Ammon's horn (tissue), 1 donor: ENCODE measurements at regions not wholly inside any gene's neighbourhood (a gene's known extent, or its start where the extent isn't known, plus 50 kb on each side); places are given as distances from the start of the nearest gene placed in this dataset.

ENCODE experiments used
- DNase-seq: peaks from one replicate; pipeline ENCODE4 v3.0.0-alpha.2; 2016; ENCODE audit warnings: low spot score

DNA sequence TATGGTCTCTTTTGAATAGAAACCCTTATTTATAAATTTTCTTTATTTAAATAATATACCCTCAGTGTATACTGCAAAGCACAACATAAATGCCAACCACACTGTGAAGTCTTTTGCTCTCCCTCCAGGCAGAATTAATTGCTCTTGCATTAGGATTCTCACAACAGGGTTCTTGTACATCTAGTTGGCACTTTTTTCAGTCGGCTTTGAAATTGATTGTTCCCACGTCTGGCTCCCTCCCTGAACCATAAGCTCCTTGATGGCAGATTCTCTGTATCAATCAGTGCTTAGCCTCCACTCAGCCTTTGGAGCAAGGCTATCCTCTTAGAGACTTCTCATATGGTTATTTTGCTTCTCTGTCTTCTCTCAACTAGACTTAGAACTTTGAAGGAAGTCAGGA, 288.0 kb upstream of the POU3F2 start:
- no peak for DNase-seq

DNA sequence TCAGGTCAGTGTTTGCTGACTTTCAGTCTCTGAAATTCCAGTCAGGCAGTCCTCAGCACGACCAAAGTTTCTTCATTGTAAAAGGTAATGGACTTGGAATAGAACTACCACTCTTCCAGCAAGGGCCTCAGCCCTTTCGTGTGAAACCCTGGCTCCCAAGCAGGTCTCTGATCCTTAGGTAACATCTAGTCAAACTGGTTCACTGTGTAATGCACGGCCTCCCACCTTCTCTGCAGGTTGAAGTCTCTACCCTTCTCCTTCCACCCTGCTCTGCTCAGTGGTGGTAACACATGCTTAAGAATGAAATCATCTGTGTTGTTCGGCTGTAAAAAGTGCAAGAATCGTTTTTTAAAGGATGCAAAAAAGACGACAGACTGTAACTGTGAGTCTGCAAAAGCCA, 287.2 kb upstream of the POU3F2 start:
- no peak for DNase-seq

- peak; percentile 37 for DNase-seq
These were observed 286.7 kb upstream of the POU3F2 start for GRCh38 chr6:98547634-98548033.

DNA sequence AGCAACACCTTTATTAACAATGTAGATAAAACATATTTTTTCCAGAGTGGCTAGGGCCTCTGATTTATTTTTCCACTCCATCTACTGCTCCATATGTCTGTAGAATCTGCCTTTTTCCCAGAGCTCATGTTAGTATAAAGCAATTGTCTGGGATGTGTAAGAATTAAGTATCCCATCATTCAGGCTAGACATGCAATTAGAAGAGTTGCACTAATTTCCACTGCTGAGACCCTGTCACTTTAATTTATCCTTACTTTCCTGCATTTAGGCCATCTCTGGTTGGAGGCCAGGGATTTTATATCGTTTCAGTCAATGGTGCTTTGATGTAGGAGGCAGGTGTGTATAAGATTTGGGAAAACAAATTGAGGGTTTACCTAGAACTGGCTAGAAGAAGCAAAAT, 286.1 kb upstream of the POU3F2 start:
- DNase-seq = no peak

- DNase-seq = no peak
These were observed 274.0 kb upstream of the POU3F2 start for GRCh38 chr6:98560418-98560817.

- DNase-seq = no peak
These were observed 273.5 kb upstream of the POU3F2 start for GRCh38 chr6:98560841-98561240.

- peak; percentile 77 for DNase-seq
These were observed 268.2 kb upstream of the POU3F2 start for GRCh38 chr6:98566126-98566525.

DNA sequence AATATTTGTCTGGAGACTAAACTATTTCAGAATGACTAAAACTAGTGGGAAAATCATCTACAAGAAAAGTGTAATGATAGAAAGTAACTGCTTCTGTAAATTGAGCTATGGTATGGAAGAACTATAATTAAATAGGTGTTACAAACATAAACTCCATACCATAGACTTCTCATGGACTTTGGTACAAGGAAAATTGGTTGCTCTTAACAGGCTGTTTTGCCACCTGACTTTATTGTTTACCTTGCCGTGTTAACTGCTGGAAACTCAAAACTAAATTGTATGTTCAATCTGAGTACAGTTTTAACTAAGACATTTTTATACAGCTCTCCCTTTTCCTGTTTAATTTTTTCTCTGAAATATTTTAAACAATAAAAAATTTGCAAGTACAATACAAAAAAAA, 261.8 kb upstream of the POU3F2 start:
- DNase-seq = no peak

GRCh38 chr6:98574984-98575383, 259.4 kb upstream of the POU3F2 start:
- peak; percentile 91 for DNase-seq

GRCh38 chr6:98576791-98577190, 257.6 kb upstream of the POU3F2 start:
- no peak for DNase-seq

- DNase-seq = no peak
These were observed 256.4 kb upstream of the POU3F2 start for GRCh38 chr6:98578016-98578415.

GRCh38 chr6:98579079-98579478, 255.3 kb upstream of the POU3F2 start:
- no peak for DNase-seq

DNA sequence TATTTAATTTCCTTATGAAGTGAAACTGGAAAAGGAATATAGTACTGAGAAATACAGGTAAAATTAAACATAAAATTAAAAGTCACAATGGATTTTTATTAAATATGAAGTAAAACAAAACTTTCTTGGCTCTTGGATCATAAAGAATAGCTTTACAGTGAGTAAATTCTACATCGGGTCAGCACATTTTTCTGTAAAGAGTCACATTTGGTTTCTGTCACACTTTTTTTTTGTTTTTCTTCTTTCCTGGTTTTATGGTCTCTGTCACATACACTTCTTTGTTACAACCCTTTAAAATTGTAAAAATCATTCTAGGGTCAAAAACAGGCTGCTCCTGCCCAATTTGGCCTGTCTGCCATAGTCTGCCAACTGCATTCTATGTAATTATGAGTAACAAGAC, 254.4 kb upstream of the POU3F2 start:
- no peak for DNase-seq

- no peak for DNase-seq
These were observed 252.7 kb upstream of the POU3F2 start for GRCh38 chr6:98581705-98582104.

GRCh38 chr6:98583506-98583905, 250.9 kb upstream of the POU3F2 start:
- DNase-seq = no peak

DNA sequence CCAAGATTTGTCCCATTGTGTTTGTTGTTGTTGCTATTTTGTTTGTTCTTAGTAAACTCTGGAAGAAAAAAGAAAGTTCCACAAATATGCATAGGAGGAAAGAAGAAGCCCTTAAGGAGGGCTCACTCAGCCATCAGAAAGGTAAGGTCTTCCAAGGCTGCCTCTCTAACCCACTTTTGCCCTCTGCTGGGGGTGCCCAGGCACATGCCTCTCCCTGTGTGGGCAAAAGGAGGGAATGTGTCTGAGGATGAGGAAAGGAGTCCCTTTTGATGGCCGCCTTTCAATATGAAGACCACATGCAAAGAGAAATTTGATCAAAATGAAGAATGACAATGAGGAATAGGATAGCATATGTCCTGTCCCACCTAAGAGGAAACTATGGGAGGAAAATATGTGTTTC, 248.2 kb upstream of the POU3F2 start:
- no peak for DNase-seq

DNA sequence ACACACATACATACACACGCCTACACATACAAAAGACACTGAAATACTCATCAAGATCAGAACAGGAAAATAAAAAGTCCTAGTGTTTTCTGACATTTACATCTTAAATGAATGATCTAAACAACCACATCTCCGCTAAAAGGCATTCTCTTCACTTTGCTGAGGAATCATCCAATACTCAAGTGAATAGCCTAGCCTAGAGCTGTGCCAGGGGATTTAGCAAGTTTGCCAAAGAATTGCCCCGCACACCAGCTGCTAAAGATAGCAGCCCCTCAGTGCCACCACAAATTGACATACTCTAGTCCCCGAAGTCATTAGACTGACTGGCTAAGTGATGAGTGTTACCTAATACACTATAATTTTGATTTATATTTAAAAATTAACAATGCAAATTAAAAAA, 246.8 kb upstream of the POU3F2 start:
- DNase-seq = no peak

GRCh38 chr6:98589536-98589935, 244.8 kb upstream of the POU3F2 start:
- DNase-seq = no peak

DNA sequence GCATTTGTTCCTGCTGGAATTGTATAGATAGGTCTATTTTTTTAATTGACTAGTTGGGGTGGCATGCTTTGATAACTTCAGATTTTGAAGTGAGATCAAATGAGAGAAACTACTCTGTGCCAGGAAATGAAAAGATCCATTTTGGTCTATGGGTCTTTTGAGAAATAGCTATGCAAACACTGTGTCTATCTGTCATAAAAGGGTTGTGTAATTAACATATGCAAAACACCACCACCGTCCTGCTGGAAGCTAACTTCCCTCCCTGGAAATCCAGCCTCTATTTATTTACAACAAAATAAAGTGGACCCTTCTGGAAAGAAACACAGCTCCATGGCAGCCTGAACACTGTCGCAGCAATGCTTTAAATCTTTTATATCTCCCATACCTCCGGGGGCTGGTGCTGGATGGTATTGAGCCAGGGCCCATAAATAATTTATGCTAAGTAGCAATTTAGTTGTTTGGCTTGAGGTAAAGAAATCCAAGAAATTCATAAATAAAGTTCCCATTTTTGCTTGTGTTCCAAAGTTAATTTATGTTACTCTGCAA, 244.2 kb upstream of the POU3F2 start:
- no peak for DNase-seq

- DNase-seq = no peak
These were observed 243.4 kb upstream of the POU3F2 start for GRCh38 chr6:98590997-98591396.

- DNase-seq = no peak
These were observed 240.7 kb upstream of the POU3F2 start for GRCh38 chr6:98593676-98594075.

DNA sequence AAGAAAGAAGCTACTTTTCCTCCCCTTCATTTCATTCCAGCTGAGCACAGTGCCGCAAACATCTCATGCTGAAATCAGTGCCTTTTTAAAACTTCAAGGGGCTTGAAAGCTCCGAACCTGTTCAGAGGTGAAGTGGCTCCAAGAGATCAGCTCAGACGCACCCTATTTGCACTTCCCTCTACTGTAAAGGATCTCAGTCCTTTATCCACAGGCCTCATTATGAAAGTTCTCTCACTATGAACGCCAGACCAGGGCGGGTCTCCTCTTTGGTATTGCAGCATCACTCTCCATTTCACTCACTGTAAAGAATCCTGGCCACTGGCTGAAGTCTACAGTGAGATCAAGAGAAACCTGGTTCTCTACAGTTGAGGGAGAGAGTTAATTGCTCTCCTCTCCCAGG, 232.7 kb upstream of the POU3F2 start:
- no peak for DNase-seq

GRCh38 chr6:98605705-98606104, 228.7 kb upstream of the POU3F2 start:
- no peak for DNase-seq

- DNase-seq = no peak
These were observed 207.1 kb upstream of the POU3F2 start for GRCh38 chr6:98627129-98627775.
